ENCODE measurements at regions not wholly inside any gene's neighbourhood (a gene's known extent, or its start where the extent isn't known, plus 50 kb on each side); places are given as distances from the start of the nearest gene placed in this dataset.

DNA sequence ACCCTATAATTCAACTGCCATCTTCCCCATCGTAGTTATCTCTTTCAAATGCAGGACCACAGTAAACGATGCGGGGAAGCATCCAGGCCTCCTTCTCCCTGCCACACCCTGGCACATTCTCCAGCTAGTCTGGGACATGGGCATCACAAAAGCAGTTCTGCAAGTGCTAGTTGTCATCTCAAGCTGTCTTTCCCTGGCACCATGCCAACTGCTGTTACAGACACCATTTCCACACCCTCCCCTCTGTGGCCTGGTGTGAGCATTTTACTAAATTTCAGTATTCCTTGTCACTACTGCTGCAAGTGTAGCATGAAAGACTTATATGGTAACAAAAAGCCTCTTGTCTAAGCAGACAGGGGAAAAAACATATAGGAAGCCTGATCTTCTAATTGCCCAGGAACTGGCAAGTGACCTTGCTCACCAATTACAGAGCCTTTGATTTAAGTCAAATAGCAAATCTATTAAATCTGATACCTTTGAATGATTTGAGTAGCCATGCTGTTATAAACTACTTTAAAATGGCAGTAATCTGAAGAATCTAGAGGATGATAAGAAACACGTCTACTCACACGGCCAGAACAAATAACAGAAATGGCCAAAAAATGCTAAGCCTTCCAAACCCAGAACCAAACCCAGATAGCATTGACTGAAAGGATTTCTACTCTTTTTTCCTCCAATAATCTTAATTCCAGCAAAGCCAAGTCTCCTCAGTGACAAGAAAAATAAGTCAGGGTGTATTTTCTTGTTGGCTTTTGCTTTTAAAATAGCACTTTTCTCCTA lies 179.0 kb downstream of the NUFIP1 start:
- TF ChIP-seq, protein P1, sequence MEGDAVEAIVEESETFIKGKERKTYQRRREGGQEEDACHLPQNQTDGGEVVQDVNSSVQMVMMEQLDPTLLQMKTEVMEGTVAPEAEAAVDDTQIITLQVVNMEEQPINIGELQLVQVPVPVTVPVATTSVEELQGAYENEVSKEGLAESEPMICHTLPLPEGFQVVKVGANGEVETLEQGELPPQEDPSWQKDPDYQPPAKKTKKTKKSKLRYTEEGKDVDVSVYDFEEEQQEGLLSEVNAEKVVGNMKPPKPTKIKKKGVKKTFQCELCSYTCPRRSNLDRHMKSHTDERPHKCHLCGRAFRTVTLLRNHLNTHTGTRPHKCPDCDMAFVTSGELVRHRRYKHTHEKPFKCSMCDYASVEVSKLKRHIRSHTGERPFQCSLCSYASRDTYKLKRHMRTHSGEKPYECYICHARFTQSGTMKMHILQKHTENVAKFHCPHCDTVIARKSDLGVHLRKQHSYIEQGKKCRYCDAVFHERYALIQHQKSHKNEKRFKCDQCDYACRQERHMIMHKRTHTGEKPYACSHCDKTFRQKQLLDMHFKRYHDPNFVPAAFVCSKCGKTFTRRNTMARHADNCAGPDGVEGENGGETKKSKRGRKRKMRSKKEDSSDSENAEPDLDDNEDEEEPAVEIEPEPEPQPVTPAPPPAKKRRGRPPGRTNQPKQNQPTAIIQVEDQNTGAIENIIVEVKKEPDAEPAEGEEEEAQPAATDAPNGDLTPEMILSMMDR (conservative IDR thresholded peaks at IDR 0.05; ENCODE audit: low read depth, low read length), result no peak
- TF ChIP-seq EZH2 (IDR thresholded peaks at IDR 0.05; ENCODE audit: low read length, unreplicated experiment), result no peak
- TF ChIP-seq EZH2phosphoT487 (IDR thresholded peaks at IDR 0.05; ENCODE audit: borderline replicate concordance, low read length), result no peak

Data from PC-3 (cell line).